ENCODE measurements at regions not wholly inside any gene's neighbourhood (a gene's known extent, or its start where the extent isn't known, plus 50 kb on each side); places are given as distances from the start of the nearest gene placed in this dataset.

DNA sequence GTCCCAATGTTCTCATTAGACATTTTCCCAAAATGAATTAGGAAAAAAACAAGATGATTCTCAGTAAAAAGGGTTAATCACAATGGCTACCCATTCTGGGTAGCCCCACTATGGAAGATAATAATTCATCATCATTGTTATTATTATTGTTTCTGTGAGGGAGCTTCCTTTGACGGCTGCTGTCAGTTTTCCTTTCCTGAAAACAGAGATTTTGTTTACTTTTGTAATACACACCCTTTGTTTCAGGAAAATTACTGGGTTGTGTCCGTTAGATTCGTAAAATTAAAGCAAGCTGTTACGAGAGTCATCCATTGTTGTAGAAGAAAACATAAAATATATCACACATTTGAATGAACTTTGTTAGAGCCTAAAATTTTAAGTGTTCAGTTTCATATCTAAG is 192.9 kb upstream of the ANKRD50 start:
- DNase-seq (ENCODE audit: low read depth, low spot score), result no peak
- TF ChIP-seq, protein P1, sequence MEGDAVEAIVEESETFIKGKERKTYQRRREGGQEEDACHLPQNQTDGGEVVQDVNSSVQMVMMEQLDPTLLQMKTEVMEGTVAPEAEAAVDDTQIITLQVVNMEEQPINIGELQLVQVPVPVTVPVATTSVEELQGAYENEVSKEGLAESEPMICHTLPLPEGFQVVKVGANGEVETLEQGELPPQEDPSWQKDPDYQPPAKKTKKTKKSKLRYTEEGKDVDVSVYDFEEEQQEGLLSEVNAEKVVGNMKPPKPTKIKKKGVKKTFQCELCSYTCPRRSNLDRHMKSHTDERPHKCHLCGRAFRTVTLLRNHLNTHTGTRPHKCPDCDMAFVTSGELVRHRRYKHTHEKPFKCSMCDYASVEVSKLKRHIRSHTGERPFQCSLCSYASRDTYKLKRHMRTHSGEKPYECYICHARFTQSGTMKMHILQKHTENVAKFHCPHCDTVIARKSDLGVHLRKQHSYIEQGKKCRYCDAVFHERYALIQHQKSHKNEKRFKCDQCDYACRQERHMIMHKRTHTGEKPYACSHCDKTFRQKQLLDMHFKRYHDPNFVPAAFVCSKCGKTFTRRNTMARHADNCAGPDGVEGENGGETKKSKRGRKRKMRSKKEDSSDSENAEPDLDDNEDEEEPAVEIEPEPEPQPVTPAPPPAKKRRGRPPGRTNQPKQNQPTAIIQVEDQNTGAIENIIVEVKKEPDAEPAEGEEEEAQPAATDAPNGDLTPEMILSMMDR (IDR thresholded peaks at IDR 0.05; ENCODE audit: insufficient read depth, low read length, missing control alignments), result no peak
- POLR2A ChIA-PET, result no interaction called here
- no peak overlapping the region for H3K4me3 ChIP-seq (ENCODE audit: low read depth, low read length)
- CTCF ChIA-PET, result interaction anchor here (0.9 to 1.8 kb wide), 2 partner anchors 13 to 66 kb away, joined by 3 to 4 read pairs; no protein-coding TSS in a partner anchor

DNA sequence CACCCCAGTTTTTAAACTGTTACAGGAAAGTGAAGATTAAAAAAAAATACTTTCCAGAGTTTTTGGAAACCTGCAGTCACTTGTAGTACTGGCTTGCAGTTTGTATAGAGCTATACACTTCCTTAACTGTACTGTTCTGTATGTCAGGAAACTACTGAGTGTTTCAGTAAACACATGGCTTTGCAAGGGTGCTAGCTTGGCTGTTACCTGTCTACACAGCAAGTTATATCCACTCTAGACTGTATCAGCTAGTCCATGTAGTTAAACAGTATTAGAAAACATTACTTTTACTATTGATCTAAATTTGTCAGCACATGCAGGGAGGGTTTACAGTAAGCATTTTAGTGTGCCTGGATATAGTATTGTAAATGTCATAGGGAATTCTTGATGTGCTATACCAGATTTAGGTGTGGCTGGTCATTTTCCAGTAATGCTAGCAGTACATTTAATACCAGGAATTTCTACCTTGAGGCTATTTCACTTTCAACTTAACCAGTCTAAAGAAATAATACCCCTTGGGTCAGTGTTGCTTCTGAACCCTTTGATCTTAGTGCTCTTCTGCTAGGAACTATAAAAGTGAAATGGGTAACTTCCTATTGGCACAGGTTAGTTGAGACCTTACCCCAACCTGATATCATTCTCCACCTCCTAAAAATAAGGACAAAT is 192.3 kb upstream of the ANKRD50 start:
- no peak overlapping the region for H3K4me3 ChIP-seq (ENCODE audit: low read depth, low read length)
- POLR2A ChIA-PET, result no interaction called here
- TF ChIP-seq, protein P1 (IDR thresholded peaks at IDR 0.05; ENCODE audit: insufficient read depth, low read length, missing control alignments), result no peak
- CTCF ChIA-PET, result interaction anchor here (0.9 to 1.3 kb wide), 2 partner anchors 13 to 67 kb away, joined by 3 read pairs; no protein-coding TSS in a partner anchor
- no peak for DNase-seq (ENCODE audit: low read depth, low spot score)

DNA sequence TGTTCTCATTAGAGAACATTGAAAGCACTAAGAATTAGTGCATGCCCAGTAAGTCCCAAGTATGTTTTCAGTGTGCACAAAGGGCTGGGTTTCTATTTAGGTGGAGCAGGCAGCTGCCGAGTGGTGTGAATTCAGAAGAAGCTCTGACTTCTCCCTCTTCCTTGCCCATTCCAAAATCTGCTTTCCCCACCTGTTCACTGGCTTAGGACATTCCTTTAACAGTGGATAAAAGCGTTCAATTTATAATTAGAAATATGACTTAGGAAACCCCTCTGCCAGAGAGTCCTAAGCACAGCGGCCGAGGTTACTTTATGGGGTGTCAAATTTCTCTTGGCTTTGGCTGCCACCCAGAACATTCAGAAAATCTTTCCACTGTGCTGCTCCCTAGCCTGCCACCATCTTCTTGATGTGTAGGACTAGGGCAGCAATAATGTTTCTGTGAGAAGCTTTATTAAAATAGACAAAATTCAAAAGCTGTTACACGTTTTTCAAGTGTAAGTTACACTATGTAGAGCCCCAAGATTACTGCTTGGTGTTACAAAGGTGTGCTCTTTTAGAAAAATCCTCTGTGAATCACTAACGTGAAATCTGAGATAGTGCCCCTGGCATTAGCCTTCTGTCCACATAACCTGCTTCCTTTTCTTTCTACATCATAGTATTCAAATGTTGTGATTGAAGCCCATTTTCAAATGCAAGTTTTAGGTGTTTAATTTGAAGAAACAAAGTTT is 191.6 kb upstream of the ANKRD50 start:
- peak overlapping the region; percentile 35; the same call in 1 of the 2 replicates for H3K4me3 ChIP-seq (ENCODE audit: low read depth, low read length)
- CTCF ChIA-PET, result interaction anchor here (0.9 to 1.3 kb wide), 2 partner anchors 13 to 68 kb away, joined by 3 read pairs; no protein-coding TSS in a partner anchor
- TF ChIP-seq, protein P1 (IDR thresholded peaks at IDR 0.05; ENCODE audit: insufficient read depth, low read length, missing control alignments), result no peak
- no peak for DNase-seq (ENCODE audit: low read depth, low spot score)
- POLR2A ChIA-PET, result no interaction called here

DNA sequence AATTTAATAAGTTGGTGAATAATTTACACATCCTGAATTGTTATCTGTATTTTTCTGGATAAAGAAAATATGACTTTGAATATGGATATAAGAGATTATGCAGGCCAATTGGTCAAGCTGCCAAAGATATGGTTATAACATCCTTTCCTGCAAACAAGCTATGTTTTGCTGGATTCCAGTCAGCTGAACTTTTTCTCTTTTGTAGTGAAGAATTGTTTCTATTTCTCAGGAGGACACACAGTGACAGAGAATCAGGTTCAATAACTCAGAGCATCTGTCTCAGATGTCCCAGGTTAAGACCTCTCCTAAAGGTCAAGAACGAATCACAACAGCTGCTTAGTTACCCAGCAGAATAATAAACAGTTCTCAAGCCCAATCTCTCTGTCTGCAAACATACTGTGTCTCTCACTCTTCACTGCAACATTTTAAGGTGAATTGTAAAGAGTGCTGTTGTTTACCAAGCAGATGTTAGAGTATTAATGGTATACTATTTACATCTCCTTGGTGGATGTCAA is 189.5 kb upstream of the ANKRD50 start:
- TF ChIP-seq, protein P1 (IDR thresholded peaks at IDR 0.05; ENCODE audit: insufficient read depth, low read length, missing control alignments), result no peak
- ChIA-PET POLR2A (no interaction called here), CTCF (interaction anchor here (1.5 kb wide), 1 partner anchor 10 kb away, joined by 3 read pairs; no protein-coding TSS in a partner anchor)
- no peak for DNase-seq (ENCODE audit: low read depth, low spot score)
- no peak overlapping the region for H3K4me3 ChIP-seq (ENCODE audit: low read depth, low read length)

DNA sequence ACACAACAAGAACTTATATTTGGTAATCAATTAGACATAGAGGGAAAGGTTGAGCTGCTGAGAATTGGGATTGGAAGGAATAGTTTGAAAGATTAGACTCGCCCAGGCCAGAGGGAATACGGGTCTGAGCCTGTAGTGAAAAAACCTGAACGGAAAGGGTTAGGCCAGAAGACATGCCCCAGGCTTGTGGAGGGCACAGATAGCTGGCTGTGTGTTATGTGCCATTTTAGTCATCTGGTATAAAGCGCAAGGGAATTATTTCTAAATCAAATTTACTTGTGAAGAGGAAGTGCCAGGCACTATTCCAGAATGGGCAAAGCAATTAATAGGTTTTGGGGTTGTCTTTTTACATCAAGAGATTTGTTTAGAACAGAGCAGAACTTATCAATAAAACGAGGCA is 187.5 kb upstream of the ANKRD50 start:
- DNase-seq (ENCODE audit: low read depth, low spot score), result no peak
- TF ChIP-seq, protein P1 (IDR thresholded peaks at IDR 0.05; ENCODE audit: insufficient read depth, low read length, missing control alignments), result no peak
- CTCF ChIA-PET, result no interaction called here
- no peak overlapping the region for H3K4me3 ChIP-seq (ENCODE audit: low read depth, low read length)
- POLR2A ChIA-PET, result no interaction called here

DNA sequence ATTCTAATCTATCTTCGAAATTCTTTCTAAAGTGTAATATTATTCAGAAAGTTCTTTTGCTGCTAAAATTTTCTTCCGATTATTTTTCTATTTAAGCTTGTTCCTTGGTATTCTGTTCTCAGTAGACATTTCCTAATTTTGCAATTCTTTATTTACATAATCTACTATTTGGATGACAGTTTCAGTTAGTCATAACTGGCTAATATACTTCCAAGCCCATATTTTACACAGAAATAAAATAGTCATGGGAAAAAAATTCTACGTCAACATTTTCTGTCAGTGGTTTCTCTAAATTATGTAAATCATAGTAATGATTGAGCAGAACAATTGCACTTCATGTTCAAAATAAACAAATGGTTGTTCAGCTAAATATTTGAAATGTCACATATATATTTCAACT is 178.0 kb upstream of the ANKRD50 start:
- ChIA-PET CTCF (no interaction called here), POLR2A (no interaction called here)
- no peak for DNase-seq (ENCODE audit: low read depth, low spot score)
- H3K4me3 ChIP-seq (ENCODE audit: low read depth, low read length), result no peak overlapping the region
- TF ChIP-seq, protein P1 (IDR thresholded peaks at IDR 0.05; ENCODE audit: insufficient read depth, low read length, missing control alignments), result no peak
